Hematopoietic multipotent progenitor cell treated with erythropoietin and hydrocortisone succinate and interleukin-3 and kit ligand, for 6 days (in vitro differentiated cells): ENCODE measurements at regions not wholly inside any gene's neighbourhood (a gene's known extent, or its start where the extent isn't known, plus 50 kb on each side); places are given as distances from the start of the nearest gene placed in this dataset.

ENCODE experiments used
- DNase-seq: peaks from one replicate; pipeline ENCODE4 v3.0.0-alpha.2; 2015

DNA sequence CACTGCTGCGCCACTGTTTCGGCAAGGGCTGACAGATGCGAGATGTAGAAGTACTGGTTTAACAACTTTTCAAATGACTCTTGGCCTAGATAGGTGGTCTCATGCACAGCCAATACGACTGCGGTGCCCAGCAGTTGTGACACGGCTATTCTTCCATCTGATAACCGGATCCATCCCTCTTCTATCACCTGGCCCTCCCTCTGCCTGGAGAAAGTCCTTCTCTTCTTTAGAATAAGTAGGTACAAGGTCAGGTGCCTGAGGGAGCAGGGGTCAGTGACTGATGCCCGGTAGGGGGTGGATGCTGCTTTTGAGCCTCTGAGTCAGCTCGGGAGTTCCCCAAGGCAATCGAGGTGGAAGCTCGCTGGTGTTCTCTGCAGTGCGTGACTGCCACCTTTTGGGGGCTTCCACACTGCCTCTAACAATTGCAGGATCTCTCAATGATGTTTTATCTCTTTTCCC, 166.8 kb upstream of the GRIK2 start:
- DNase-seq, result peak; percentile 2

GRCh38 chr6:101230866-101231265, 162.6 kb upstream of the GRIK2 start:
- no peak for DNase-seq

DNA sequence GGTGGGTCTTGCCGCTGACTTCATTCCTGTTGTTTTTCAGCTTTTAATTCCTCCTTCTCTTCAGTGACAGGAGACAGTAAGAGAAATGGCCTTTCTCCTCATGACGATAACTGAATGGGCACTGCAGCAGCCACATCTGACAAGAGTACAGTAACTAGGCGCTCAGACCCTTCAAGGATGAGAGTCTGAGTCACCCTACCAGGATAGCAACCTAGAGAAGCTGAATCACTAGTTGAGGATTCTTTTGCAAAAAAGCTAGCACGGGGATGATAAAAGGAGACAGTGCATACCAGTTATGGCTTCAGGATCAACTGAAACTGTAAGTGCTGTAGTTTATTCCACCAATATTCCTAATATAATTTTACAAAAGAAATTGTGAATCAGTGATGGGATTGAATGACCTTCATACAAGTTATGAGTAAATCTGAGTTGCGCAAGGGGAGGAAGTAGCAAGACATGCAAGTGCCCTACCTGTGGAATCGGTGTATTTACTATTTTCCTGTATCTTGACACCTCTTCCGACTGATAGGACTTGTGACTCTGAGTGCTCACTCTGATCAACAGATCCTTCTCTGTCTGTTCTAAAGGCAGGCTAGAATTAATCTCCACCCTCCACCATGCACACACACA, 161.8 kb upstream of the GRIK2 start:
- DNase-seq, result no peak

DNA sequence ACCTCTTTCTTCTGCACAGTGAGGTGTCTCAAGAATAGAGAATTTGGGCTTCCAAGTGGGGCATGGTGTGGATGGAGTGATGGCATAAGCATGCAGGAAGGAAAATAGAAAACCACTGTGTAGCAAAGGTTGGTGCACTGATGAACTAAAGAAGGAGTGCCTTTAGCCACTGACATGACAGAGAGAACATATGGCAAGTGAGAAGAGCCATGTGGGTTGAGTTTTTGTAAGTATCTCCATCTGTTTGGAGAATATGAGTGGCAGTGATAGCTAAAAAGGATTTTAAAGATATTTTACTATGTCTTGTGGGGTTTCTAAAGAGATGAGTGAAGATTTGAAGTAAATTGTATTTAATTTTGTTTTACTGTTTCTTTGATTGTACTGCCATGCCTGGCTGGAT, 160.5 kb upstream of the GRIK2 start:
- no peak for DNase-seq

DNA sequence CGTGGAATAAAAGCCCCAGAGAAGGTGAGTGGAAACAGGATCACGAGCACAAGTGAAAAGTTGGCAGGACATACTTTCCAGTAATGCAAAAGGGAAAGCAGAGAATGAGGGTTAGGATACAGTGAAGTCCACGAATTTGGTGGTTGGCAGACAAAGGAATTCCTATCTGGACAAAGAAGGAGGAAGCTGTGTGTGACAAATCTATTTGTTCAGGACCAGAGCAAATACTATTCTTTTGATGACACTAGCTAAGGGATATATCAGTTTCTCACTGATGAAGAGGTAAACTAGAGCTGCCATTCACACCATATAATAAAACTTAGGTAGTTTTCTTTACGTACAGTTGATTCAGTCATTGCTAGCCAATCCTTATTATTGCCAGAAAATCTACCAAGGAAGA, 156.8 kb upstream of the GRIK2 start:
- no peak for DNase-seq

GRCh38 chr6:101241442-101241841, 152.1 kb upstream of the GRIK2 start:
- no peak for DNase-seq

- no peak for DNase-seq
Observed at GRCh38 chr6:101249470-101249869, 144.0 kb upstream of the GRIK2 start.

DNA sequence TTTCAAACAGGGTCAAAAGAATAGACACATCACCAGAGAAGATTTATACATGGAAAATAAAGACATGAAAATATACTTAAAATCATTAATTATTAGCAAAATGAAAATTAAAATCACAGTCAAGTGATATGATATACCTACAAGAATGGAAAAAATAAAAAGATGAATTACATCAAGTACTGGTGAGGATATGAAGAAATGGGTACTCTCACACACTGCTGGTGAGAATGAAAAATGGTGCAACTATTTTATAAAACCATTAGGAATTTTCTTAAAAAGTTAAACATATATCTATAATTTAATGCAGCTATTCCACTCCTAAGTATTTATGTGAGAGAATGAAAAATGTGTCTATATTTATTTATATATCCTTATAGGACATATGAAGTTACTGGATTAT, 136.3 kb upstream of the GRIK2 start:
- no peak for DNase-seq

DNA sequence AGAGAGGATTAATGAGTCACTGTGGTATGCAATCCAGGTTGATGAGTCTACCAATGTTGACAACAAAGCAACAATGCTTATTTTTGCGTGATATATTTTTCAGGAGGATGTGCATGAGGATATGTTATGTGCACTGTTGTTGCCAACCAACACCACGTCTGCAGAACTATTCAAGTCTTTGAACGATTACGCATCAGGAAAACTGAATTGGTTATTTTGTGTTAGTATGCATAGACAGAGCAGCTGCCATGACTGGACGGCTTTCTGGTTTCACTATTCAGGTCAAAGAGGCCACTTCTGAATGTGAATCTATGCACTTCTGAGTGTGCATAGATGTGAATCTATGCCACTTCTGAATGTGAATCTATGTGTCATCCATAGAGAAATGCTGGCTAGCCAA, 134.0 kb upstream of the GRIK2 start:
- DNase-seq, result no peak

GRCh38 chr6:101263596-101263995, 129.9 kb upstream of the GRIK2 start:
- no peak for DNase-seq

DNA sequence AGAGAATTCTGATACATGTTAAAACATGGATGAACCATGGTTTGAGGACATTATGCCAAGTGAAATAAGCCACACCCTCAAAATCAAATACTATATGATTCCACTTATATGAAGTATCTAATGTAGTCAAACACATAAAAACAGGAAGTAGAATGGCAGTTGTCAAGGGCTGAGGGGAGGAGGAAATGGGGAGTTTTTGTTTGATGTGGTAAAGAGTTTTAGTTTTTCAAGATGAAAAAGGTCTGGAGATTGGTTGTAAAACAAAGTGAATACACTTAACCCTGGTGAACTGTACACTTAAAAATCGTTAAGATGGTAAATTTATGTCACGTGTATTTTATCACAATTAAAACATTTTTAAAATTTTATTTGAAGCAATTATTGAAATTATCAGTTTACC, 127.4 kb upstream of the GRIK2 start:
- no peak for DNase-seq

- no peak for DNase-seq
Observed at GRCh38 chr6:101268541-101268940, 125.0 kb upstream of the GRIK2 start.

DNA sequence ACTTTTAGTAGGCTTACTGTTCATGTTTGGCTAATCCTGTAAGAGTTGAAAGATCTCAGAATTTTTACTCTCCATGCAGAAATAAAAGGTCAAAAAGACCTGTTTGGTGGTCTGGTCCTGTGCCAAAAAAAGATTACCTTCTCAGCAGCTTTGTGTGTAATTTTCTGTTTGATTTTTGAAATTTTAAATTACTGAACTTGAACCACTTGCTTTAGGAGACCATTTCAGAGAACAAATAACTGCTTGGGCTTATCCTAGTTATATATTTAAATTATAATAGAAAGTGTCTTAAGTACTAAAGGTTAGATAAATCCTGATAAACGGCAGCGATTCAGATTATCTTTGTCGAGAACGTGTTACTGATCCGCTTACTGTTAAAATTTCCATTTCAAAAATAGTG, 118.3 kb upstream of the GRIK2 start:
- DNase-seq, result no peak

GRCh38 chr6:101276066-101276465, 117.4 kb upstream of the GRIK2 start:
- DNase-seq, result no peak

DNA sequence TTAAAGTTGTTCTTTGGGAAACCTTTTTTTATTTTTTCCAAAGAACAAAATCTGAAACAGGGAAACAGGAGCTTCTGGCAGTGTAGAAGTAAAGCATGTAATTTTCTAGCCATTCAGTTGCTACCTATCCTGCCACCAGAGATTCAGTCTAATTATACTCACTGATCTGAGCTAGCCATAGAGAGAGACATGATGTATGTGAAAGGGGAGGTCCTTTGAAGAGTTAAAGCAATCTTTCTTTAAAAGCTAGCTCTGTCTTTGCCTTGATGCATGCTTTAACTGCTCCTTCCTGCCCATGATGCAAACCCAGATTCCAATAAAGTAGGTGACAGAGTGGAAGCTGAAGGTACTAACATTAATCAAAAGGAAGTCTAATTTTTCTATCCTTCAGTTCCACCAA, 114.1 kb upstream of the GRIK2 start:
- no peak for DNase-seq

GRCh38 chr6:101281266-101281665, 112.2 kb upstream of the GRIK2 start:
- no peak for DNase-seq

GRCh38 chr6:101284131-101284530, 109.4 kb upstream of the GRIK2 start:
- DNase-seq, result no peak

DNA sequence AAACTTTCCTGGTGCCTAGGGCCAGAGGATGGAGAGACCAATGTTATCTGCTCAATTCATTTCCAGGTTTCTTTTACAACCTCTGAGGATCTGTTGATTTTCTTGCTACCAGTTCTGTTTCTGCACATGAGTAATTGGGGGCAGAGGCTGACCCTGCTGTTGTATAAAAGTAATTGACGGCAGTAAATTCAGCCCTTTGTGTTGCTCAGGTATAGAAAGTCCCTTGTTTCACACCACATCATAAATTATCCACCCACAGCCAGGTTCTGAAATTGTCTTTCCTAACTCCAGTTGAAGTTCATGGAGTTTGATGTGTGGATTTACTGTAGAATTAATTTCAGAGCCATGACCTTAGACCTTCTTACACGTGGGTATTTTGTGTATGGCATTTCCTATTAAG, 107.4 kb upstream of the GRIK2 start:
- no peak for DNase-seq

DNA sequence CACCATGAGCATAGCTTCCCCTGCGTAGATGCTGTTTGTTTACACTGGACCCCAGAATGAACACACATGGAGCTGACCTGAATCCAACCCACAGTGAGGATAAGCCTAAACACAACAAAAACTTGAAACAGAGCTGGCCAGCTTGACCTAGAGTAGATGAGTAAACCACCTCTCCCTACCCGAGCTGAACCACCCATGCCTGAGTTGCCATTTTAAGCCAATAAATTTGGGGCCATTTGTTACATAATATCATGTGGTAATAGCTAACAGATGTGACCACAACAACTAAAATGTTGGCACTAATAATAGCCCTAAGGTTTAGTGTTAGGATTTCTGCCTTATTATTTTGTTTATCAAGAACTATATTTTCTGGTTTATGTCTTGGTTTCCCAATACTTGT, 103.2 kb upstream of the GRIK2 start:
- DNase-seq, result no peak

GRCh38 chr6:101294051-101294638, 99.4 kb upstream of the GRIK2 start:
- no peak for DNase-seq

GRCh38 chr6:101294676-101295075, 98.8 kb upstream of the GRIK2 start:
- DNase-seq, result no peak

DNA sequence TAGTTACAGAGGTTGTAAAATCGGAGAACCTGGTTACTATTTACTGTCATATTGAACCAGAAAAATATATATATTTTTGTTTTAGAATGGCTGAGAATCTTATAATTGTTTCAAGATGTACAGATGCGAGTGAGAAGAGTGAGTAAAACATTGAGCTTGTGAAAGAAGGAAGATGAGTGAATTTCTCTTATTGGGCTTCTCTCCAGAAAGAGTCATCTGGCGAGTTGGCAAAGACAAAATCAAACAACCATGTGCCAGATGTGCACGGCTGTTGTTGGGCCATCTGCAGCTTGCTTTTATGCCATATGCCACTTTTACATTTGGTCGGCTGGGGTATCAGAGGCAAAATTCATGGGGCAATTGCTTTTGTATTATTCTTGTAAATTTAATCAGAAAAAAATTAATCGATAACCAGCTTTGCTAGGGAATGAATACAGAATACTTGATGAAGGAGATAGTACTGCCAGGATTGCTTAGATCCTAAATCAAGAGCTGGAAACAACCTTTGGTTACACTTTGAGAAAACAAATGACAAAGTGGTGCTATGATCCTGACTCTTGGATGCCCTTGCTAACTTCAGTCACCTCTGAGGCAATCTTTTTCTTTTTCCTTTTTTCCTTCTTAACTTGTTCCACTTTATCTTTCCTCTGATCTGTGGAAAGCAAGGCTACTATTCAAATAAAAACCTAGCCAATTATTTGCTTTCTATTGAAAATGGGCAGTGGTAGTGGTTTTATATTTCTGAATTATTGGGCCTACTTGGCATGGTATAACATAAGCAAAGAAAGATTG, 97.1 kb upstream of the GRIK2 start:
- no peak for DNase-seq

DNA sequence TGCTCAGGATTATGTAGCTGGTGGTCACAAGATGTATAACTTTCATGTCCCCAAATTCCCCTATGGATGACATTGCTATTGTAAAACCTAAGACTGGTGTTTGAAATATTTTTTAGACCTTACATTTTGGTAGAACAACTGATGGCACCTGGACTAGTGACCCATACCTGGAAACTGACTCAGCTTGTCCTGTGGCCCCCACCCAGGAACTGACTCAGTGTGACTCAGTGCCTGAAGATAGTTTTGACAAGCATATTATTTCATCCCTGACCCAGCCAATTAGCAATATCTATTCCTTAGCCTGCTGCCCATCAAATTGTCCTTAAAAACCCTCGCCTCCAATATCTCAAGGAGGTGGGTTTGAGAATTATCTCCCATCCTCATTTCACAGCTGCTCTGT, 90.9 kb upstream of the GRIK2 start:
- DNase-seq, result no peak

GRCh38 chr6:101303495-101303894, 90.0 kb upstream of the GRIK2 start:
- DNase-seq, result no peak
